GM23338 (cell line): ENCODE measurements at regions not wholly inside any gene's neighbourhood (a gene's known extent, or its start where the extent isn't known, plus 50 kb on each side); places are given as distances from the start of the nearest gene placed in this dataset.

Source experiments
- ATAC-seq: fragments of 200-7000 bp; cut with Tn5 transposase; 3 replicates; pipeline ENCODE4 v1.9.1; 2020
- DNase-seq: peaks from one replicate; pipeline ENCODE4 v3.0.0-alpha.2; 2015; ENCODE audit warnings: low spot score
- H2AFZ ChIP-seq: fragments of 200-600 bp; sonication (generic); 2 replicates; pipeline ENCODE4 v1.8.0; 2016; ENCODE audit warnings: antibody characterized with exemption, mild to moderate bottlenecking, moderate library complexity
- H3F3A ChIP-seq: fragments of 200-600 bp; sonication (generic); replicated peaks from 2 replicates; pipeline ENCODE4 v1.8.0; 2017; ENCODE audit warnings: antibody characterized with exemption, mixed run types, low read depth
- H3K27ac ChIP-seq: fragments of 200-600 bp; sonication (generic); 2 replicates; pipeline ENCODE4 v1.6.1; 2016; ENCODE audit warnings: low read depth
- H3K27me3 ChIP-seq: fragments of 200-600 bp; sonication (generic); 2 replicates; pipeline ENCODE4 v1.8.0; 2016; ENCODE audit warnings: mild to moderate bottlenecking, mixed run types, moderate library complexity; ENCODE audit not compliant: insufficient read depth
- H3K36me3 ChIP-seq: fragments of 200-600 bp; sonication (generic); 2 replicates; pipeline ENCODE4 v1.8.0; 2016; ENCODE audit warnings: mild to moderate bottlenecking; ENCODE audit not compliant: insufficient read depth
- H3K4me1 ChIP-seq: fragments of 200-600 bp; sonication (generic); 2 replicates; pipeline ENCODE4 v1.8.0; 2016; ENCODE audit warnings: mild to moderate bottlenecking, moderate library complexity; ENCODE audit not compliant: insufficient read depth
- H3K4me2 ChIP-seq: fragments of 200-600 bp; sonication (generic); 2 replicates; pipeline ENCODE4 v1.7.1; 2017; ENCODE audit warnings: mixed run types
- H3K4me3 ChIP-seq: fragments of 200-600 bp; sonication (generic); 2 replicates; pipeline ENCODE4 v1.6.1; 2016; ENCODE audit warnings: mixed run types
- H3K79me2 ChIP-seq: fragments of 200-600 bp; sonication (generic); replicated peaks from 2 replicates; pipeline ENCODE4 v1.8.0; 2017; ENCODE audit warnings: mild to moderate bottlenecking; ENCODE audit not compliant: insufficient read depth
- H3K9me2 ChIP-seq: fragments of 200-600 bp; sonication (generic); 2 replicates; pipeline ENCODE4 v1.8.0; 2017; ENCODE audit not compliant: insufficient read depth
- H4K20me1 ChIP-seq: fragments of 200-600 bp; sonication (generic); replicated peaks from 2 replicates; pipeline ENCODE4 v1.8.0; 2017; ENCODE audit warnings: mild to moderate bottlenecking; ENCODE audit not compliant: insufficient read depth
- H3K27ac Mint-ChIP-seq: 2 replicates; pipeline ENCODE4 v1.8.0; 2020; ENCODE audit warnings: inconsistent platforms, mild to moderate bottlenecking, moderate library complexity, mixed read lengths
- H3K27me3 Mint-ChIP-seq: 3 replicates; pipeline ENCODE4 v1.8.0; 2022; ENCODE audit warnings: low read depth, mild to moderate bottlenecking, moderate library complexity, mixed read lengths, inconsistent platforms; ENCODE audit not compliant: insufficient read depth, poor library complexity
- H3K36me3 Mint-ChIP-seq: 3 replicates; pipeline ENCODE4 v1.8.0; 2021; ENCODE audit warnings: low read depth, mild to moderate bottlenecking, inconsistent platforms, moderate library complexity, mixed read lengths
- H3K4me1 Mint-ChIP-seq: 3 replicates; pipeline ENCODE4 v1.8.0; 2020; ENCODE audit warnings: mild to moderate bottlenecking, inconsistent platforms, mixed read lengths
- H3K4me3 Mint-ChIP-seq: 3 replicates; pipeline ENCODE4 v1.8.0; 2021; ENCODE audit warnings: moderate library complexity, mild to moderate bottlenecking, inconsistent platforms, mixed read lengths
- H3K9me3 Mint-ChIP-seq: 3 replicates; pipeline ENCODE4 v1.8.0; 2020; ENCODE audit warnings: moderate library complexity, mild to moderate bottlenecking, inconsistent platforms, mixed read lengths
- CREB1 ChIP-seq: fragments of 250-450 bp; sonication (Bioruptor Pico); IDR thresholded peaks from 2 replicates; pipeline ENCODE4 v1.5.0; 2020; ENCODE audit warnings: low read depth, mild to moderate bottlenecking, moderate library complexity
- CTCF ChIP-seq, 2 experiments: fragments of 200-600 bp in 1 of 2; sonication (generic) in 1 of 2; conservative IDR thresholded peaks; 2 replicates each; pipeline versions ENCODE4 v1.5.1 to v1.6.1; 2016 to 2017; ENCODE audit warnings: antibody characterized with exemption in 2 of 2, low read depth in 2 of 2, mild to moderate bottlenecking in 2 of 2, moderate library complexity in 1 of 2
- ETS1 ChIP-seq: IDR thresholded peaks from 2 replicates; pipeline ENCODE4 v1.6.1; 2016; ENCODE audit warnings: antibody characterized with exemption
- EZH2 ChIP-seq: fragments of 200-600 bp; sonication (generic); IDR thresholded peaks from one replicate; pipeline ENCODE4 v1.8.0; 2017; ENCODE audit warnings: antibody characterized with exemption, mild to moderate bottlenecking, low read depth; ENCODE audit not compliant: unreplicated experiment
- EZH2phosphoT487 ChIP-seq: fragments of 200-600 bp; sonication (generic); IDR thresholded peaks from one replicate; pipeline ENCODE4 v1.8.1; 2018; ENCODE audit warnings: antibody characterized with exemption; ENCODE audit not compliant: unreplicated experiment
- JUNB ChIP-seq: IDR thresholded peaks from one replicate; pipeline ENCODE4 v1.6.1; 2016; ENCODE audit warnings: antibody characterized with exemption; ENCODE audit not compliant: unreplicated experiment
- NANOG ChIP-seq: IDR thresholded peaks from 2 replicates; pipeline ENCODE4 v1.6.1; 2016; ENCODE audit warnings: antibody characterized with exemption, borderline replicate concordance
- POLR2AphosphoS5 ChIP-seq: IDR thresholded peaks from 2 replicates; pipeline ENCODE4 v1.6.1; 2016; ENCODE audit warnings: antibody characterized with exemption, low read depth
- STAT1 ChIP-seq: IDR thresholded peaks from one replicate; pipeline ENCODE4 v1.6.1; 2016; ENCODE audit warnings: antibody characterized with exemption; ENCODE audit not compliant: unreplicated experiment
- ZNF114 ChIP-seq: fragments of 250-450 bp; sonication (Bioruptor Pico); IDR thresholded peaks from 2 replicates; pipeline ENCODE4 v1.5.0; 2020; ENCODE audit warnings: mild to moderate bottlenecking, moderate library complexity
- ZNF462 ChIP-seq: fragments of 250-450 bp; sonication (Bioruptor Pico); IDR thresholded peaks from 2 replicates; pipeline ENCODE4 v1.5.0; 2020; ENCODE audit warnings: mild to moderate bottlenecking, moderate library complexity

- no peak for TF ChIP-seq ZNF462 (CRISPR knock-in tag)
- TF ChIP-seq STAT1 = no peak
- TF ChIP-seq CTCF (conservative IDR thresholded peaks at IDR 0.05; ENCODE audit: low read depth in 2 of 2) = no peak
- TF ChIP-seq JUNB = no peak
- TF ChIP-seq NANOG = no peak
Measured at GRCh38 chr6:21523652-21524051, 69.9 kb upstream of the SOX4 start (continued).

- Histone ChIP-seq H3F3A (no peaks in the 10 kb centered on the region), H4K20me1 (no peaks in the 10 kb centered on the region), H3K4me1 (peaks cover 19% of the 10 kb centered on the region), H2AFZ (0 out of 2 replicates have a peak overlapping the region, but pooled peaks have one; percentile 64), H3K9me2 (no peaks in the 10 kb centered on the region), H3K79me2 (no peaks in the 10 kb centered on the region), H3K4me2 (no peak overlapping the region), H3K27ac (no peak overlapping the region), H3K36me3 (no peaks in the 10 kb centered on the region), H3K4me3 (no peak overlapping the region), H3K27me3 (no peaks in the 10 kb centered on the region)
- DNase-seq (no peak), ATAC-seq (no peak)
- Mint-ChIP-seq H3K4me3 (no peak overlapping the region), H3K9me3 (no peaks in the 10 kb centered on the region), H3K27ac (no peak overlapping the region), H3K36me3 (no peaks in the 10 kb centered on the region), H3K27me3 (peaks cover 5% of the 10 kb centered on the region), H3K4me1 (peaks cover 26% of the 10 kb centered on the region; the same call in 2 of the 3 replicates)
- TF ChIP-seq JUNB (no peak), EZH2 (no peak), EZH2phosphoT487 (no peak), CREB1 (no peak), ZNF114 (CRISPR knock-in tag) (no peak), POLR2AphosphoS5 (no peak), ETS1 (no peak), NANOG (no peak), CTCF (conservative IDR thresholded peaks at IDR 0.05; ENCODE audit: low read depth in 2 of 2) (no peak)
Measured at GRCh38 chr6:21524201-21524600, 69.3 kb upstream of the SOX4 start.
